ENCODE measurements at regions not wholly inside any gene's neighbourhood (a gene's known extent, or its start where the extent isn't known, plus 50 kb on each side); places are given as distances from the start of the nearest gene placed in this dataset.

DNA sequence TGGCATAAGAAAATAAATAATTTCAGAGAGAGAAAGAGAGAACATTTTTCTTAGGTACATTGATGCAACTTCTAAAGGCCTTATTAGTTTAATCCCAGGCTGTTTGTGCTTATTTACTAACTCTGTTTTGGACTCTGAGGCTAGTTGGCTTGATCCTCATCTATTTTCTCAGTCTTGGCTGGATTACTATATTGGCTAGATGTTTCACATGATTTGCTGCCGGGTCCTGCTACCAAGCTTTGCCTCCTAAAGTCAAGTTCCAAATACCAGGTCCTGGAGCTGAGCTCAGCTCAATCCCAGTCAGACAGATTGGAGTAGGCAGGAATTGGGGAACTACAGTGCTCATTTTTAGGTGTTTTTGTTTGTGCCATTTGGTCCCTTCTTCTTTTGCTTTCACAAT lies 340.8 kb downstream of the BCAT1 start:
- DNase-seq (ENCODE audit: low read depth in 4 of 4, low spot score in 3 of 4), result no peak

DNA sequence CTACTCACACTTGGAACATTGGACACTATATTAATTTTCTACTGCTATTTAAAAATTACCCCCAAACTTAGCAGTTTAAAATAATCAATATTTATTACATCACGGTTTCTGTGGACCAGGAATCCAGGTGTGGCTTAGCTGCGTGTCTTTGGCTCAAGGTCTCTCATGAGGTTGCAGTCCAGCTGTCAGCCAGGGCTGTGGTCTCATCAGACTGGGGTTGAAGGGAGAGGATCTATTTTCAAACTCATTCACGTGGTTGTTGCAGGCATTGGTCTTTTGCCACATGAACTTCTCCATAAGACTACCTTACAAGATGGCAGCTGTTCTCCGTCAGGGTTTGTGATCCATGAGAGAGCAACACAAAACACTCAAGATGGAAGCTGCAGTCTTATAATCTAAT lies 343.0 kb downstream of the BCAT1 start:
- DNase-seq (ENCODE audit: low read depth in 4 of 4, low spot score in 3 of 4), result no peak

DNA sequence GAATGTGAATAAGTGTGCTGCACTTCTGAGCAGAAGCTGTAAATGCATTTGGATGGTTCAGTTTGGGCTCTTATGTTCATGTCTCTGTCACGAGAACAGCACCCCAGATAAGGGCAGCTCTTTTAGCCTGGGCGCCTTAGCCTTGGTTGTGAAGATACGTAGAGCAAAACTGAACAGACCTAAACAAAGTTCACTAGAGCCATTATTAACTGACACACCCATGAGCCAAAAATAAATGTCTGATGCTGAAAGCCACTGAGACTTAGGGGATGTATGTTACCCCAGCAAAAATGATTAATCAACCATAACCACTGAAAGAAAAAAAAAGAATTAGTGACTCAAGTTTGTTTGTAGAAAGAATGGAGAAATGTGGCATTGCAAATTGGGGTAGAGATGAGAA lies 343.4 kb downstream of the BCAT1 start:
- no peak for DNase-seq (ENCODE audit: low read depth in 4 of 4, low spot score in 3 of 4)

DNA sequence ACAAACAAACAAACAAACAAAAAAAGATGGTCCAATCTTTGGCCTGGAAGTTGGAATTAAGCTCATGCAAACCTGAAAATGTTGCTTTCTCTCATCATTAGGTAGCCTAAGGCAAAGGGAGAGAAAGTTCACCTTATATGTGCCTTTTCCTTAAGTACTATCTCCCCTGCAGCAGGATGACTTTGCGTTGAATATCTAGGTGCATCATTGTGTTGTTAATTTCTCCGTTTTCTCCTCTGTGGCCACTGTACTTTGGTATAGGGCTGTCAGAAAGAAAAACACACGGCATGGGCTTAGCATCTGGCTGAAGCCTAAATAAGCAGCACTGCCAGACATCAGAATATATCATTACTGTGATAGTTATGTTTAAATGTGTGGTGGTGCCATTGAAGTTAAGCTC lies 345.5 kb downstream of the BCAT1 start:
- DNase-seq (ENCODE audit: low read depth in 4 of 4, low spot score in 3 of 4), result no peak

DNA sequence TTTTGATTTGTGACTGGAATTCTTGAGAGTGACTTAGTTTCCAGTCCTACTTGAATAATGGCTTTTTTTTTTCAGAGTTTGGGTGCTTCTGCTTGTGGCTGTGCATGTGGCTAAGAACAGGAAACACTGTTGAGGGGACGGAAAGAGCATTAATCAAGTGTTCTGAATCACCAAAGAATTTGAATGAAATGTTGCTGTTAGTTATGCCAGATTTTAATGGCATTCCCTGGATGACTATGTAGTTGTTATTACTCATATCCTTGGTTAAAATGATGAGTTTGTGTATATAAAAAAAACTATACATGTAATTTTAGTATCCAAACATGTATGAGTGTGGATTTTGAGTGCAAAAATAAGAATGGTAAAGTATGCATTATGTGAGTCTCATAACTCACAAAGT lies 347.9 kb downstream of the BCAT1 start:
- no peak for DNase-seq (ENCODE audit: low read depth in 4 of 4, low spot score in 3 of 4)

DNA sequence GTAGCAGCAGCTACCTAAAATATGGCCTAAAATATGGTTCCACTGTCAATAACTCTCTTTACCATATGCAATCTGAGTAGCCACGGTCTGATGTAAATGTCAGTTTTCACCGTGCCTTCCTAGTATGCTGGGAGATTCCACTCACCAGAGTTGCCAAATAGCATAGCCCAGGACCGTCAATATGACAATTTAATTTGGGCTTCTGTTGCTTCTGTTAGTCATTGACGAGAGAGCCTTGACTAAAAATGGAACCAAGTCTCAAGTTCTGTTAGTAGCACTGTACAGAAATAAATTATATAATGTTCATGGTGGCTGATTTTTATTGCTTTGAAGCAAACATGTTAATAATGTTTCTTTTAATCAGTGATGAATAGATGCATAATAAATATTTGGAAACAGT lies 348.4 kb downstream of the BCAT1 start:
- DNase-seq (ENCODE audit: low read depth in 4 of 4, low spot score in 3 of 4), result no peak

DNA sequence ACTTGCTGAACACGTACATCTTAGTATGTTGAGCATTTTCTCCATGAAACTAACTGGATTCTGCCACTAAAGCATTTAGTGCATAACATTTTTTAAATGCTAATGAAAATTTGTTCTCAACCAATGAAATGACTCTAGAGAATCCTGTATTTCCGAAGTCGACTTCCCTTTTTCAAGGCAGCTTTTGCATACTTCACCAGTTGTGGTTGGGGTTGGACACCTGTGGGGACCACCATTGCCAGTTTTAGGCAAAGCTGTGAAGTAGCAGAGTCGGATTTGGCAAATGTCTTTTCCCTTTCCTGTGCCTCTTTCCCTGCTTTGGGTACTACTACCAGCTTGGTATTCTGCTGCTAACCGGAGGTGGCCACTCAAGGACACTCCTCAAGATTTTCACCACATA lies 349.2 kb downstream of the BCAT1 start:
- DNase-seq (ENCODE audit: low read depth in 4 of 4, low spot score in 3 of 4), result no peak

DNA sequence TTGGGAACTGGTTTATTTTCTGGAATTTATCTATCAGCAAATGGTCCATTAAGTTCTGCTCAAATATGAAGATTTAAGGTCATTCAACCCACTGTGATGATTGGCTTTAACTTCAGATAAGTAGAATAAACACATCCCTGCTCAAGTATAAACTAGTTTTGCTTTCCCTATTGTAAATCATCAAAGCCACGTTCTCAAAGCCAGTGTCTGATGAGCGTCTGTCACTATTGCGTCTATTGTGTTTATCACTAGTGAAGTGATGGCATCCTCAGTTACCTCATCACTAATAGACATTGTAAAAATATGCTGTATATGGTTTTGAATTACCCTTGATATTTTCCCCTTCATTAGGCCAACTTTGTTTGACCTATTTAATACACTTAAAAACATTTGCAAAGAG lies 351.3 kb downstream of the BCAT1 start:
- no peak for DNase-seq (ENCODE audit: low read depth in 4 of 4, low spot score in 3 of 4)

DNA sequence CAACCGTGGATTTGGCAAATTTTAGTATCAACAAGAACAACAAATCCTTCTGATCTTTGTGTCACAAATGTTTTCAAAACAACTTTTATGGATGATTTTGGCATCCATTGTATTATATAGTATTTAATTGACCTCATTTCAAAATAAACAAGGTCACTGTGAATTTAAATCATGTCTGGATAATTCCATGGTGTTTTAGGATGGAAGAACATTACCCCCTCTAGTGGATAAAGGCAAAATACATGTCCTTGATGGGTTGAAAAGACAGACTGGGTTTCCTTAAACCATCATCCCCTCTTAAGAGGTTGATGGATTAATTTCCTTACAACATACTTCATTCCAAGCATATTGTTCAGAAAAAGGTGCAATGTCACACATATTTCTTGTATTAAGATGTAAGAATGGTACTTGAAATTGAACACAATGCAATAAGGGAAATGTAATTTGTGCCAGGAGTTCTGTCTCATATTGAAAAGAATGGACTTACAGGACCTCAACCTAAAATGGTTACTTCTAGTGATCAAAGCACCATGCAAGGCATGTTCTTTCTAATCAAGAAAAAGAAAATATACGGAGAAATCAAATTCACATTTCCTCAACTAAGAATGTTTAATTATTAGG lies 352.0 kb downstream of the BCAT1 start:
- DNase-seq (ENCODE audit: low read depth in 4 of 4, low spot score in 3 of 4), result peak in 3 of 4 donors; percentile 21 to 26 (median 24)

DNA sequence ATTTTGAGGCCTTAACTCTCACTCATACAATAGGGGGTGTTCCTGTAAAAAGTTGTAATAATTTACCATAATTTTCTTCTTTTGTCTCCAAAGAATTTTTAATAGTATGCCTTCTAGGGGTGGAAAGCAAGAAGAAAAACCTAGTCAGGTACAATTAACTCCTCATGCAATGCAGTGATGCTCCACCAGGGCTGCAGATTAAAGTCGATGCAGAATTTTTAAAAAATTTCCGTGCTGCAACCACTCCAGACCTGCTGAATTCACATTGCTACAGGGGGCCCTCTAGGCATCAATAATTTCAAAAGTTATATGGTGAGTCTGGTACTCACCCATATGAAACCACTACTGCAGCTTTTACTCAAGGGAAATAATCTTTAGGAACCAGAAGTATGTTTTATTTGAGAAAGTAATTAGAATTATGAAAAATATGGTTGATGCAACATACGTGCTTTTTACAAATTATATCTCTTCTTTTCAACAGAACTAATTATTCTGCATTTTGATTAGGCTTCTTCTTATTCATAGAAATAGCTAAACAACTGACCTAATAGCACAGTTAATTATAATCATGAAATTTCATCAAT lies 353.2 kb downstream of the BCAT1 start:
- DNase-seq (ENCODE audit: low read depth in 4 of 4, low spot score in 3 of 4), result no peak

DNA sequence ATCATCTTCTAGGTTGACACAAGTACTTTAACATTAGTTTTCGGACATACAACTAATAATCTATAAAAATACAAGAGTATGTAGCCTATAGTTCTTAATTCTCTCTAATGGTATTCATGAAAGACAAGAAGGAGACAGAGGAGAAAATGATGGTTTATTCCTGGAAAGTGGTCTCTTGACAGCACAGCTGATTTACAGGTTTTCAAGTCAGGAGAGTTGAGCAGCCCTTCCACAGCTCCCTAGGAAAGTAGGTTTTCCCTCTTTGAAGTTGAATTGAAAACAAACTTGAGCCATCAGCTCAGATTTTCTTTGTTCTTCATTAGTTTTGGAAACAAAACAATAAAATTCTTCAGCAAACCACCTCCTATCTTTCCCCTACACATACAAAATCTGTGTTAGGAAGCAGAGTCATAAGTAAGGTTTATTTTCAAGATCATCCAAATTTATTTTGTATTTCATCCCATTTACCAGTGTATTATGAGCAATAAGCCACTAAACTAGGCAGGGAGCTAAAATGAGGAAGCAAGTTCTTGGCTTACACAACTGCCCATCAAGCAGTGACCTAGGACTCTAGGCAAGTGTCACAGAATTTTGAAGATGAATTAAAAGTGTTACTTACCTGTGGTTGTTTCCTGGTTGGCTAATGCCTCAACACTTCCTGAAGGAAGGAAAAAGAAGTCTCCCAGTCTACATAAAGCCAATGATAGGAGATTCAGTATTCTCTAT lies 357.0 kb downstream of the BCAT1 start:
- DNase-seq (ENCODE audit: low read depth in 4 of 4, low spot score in 3 of 4), result no peak

DNA sequence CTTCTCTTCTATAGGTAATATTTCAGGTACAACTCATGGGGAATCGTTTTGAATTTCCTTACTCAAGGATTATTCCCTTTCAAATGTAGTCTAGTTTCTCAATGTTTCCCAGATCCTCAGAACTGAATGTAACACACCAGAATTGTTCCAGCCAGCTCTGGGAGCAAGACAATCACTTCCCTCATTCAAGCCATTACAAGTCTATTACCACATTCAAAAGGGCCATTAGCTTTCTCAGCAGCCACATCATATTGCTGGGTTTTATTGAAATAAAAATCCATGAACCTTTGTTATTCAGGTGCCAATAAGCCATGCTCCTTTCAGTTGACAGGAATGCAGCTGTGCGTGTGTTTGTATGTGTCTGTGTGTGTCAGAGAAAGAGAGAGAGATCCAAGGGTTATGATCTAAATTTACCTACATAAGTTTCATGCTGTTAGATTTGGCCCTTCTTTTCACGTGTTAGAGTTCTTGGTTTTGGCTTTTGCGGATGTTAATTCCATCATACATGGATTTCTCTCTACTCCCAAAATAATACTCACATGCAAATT lies 357.7 kb downstream of the BCAT1 start:
- DNase-seq (ENCODE audit: low read depth in 4 of 4, low spot score in 3 of 4), result no peak

DNA sequence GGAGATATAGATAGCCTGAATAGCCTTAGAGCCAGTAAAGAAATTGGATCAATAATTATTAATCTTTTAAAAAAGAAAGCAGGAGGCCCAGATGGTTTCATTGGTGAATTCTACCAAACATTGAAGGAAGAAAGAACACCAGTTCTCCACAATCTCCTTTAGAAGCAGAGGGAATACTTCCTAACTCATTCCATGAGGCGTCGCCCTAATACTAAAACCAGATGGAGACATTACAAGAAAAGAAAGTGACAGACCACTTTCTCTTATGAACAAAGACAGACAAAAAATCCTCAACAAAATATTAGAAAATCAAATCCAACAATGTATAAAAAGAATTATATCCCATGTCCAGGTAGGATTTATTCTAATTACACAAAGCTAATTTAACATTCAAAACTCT lies 362.6 kb downstream of the BCAT1 start:
- no peak for DNase-seq (ENCODE audit: low read depth in 4 of 4, low spot score in 3 of 4)

DNA sequence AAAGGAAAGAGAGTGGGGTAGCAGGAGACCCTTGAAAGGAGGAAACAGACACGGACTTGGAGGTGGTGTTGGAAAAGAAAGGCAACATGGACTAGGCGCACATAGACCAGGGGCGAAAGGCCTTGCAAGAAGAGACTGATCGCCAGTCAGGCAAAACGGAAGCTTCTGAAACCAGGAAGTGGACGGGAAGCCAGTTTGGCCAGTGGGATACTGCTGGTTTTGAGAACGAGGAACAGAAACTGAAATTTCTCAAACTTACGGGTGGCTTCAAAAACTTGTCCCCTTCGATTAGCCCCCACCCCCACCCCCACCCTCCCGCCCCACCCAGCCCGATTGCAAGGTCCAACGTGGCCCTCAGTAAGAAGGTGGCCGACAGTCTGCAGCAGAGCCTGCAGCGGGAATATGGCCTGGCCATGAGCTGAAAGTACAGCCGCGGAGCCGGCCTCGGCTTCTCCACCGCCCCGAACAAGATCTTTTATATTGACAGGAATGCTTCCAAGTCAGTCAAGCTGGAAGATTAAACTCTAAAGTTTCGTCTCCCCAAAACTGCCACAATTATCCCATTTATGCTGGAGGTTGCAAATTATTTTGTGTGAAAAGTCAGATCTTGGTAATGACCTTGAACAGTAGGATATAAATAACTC lies 364.7 kb downstream of the BCAT1 start:
- no peak for DNase-seq (ENCODE audit: low read depth in 4 of 4, low spot score in 3 of 4)

DNA sequence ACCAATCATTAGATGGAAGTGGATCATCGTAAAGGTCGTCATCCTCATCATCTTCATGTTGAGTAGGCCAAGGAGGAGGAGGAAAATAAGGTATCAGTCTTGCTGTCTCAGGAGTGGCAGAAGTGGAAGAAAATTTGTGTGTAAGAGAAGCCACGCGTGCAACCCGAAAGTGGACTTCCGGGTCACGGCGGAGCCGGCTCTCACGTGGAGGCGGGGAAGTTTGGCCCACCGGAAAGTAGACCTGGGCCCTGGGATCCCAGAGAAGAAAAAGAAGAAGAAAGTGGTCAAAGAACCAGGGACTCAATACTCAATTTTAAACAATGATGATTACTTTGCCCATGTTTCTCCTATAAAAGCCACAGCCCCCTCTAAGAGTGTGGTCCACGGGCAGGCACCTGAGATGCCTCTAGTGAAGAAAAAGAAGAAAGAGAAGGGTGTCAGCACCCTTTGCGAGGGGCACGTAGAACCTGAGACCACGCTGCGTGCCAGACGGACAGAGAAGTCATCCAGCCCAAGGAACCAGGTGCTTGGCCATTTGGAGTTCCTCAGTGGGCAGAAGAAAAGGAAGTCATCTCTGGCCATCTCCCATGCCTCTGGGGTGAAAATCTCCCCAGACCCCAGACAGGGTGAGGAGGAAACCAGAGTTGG lies 365.8 kb downstream of the BCAT1 start:
- no peak for DNase-seq (ENCODE audit: low read depth in 4 of 4, low spot score in 3 of 4)

DNA sequence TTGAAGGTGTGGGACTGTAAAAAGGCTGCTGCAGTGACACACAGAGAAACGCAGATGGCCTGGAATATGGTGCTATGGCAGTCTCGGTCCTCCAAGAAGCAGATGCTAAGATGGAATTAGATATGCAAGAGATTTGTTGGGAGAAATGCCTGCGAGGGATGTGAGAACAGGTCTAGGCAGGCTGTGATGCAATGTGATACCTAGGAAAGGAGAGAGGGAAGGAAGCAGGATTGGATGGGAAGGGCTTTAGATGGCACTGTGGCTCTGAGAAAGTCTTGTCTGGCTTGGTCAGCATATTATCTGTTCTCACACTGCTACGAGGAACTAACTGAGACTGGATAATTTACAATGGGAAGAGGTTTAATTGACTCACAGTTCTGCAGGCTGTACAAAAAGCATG lies 374.4 kb downstream of the BCAT1 start:
- no peak for DNase-seq (ENCODE audit: low read depth in 4 of 4, low spot score in 3 of 4)

DNA sequence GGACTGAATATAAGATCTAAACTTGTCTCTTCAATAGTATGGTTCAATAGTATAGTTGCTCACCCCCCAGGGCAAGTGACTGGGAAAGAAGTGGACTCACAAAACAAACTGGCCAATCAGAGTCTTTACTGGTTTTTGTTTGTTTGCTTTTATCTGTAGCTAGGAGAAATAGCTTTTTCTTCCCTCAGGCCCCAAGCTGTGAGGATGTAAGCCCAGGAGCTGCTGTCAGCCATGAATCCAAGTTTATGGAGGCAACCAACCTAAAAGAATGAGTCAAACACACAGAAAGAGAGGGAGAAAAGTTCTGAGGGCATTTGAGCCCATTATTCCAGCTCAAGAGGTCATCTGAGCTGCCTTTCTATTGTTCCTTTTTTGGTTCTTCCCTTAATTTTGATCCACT lies 375.3 kb downstream of the BCAT1 start:
- no peak for DNase-seq (ENCODE audit: low read depth in 4 of 4, low spot score in 3 of 4)

DNA sequence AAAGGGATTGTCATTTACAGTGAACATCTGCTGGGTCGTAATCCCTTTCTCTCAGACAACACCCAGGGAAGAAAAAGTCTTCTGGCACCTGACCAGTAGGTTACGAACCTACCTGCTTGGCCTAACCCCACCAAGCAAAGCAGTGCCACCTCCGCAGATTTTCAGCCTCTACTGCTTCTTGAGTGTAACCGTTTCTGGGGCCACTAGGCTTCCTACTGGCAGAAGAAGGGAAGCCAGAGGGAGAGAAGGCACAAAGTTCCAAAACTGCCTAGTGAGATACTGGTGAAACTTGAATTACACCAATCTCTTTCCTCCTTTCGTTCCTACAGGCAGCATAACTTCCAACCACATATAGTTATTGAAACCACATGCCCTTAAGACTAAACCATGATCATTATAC lies 383.6 kb downstream of the BCAT1 start:
- no peak for DNase-seq (ENCODE audit: low read depth in 4 of 4, low spot score in 3 of 4)

DNA sequence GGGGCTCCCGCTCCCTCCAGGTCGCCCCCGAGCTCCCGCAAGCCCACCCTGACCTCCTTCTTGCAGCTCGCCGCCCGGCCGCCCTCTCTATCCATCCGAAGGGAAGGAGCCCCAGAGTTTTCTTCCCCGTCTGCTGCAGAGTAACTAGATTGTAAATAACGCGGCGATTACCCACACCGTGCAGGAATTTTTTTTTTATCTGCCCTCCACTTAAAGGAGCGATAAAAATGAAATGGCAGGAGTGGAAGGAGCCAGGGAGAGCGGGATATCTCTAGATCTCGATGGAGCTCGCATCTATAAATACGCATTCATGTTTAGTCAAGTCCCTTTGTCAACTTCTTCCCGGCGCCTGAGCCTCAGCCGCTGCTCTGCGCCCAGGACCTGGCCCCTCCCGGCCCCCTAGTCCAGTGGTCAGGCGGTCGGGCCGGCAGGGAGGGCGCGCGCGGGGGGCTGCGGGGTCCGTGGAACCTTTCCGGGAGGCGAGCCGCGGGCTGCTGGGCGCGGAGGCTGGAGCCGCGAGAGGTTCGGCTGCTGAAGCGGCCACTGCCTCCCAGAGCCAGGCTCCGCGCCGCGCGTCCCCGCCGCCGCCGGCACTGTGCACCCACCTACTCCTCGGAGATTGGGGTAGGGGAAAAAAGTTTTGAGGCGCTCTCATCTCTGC lies 386.0 kb downstream of the BCAT1 start:
- peak in 2 of 4 donors; percentile 52 to 58 for DNase-seq (ENCODE audit: low read depth in 4 of 4, low spot score in 3 of 4)

Measured in left renal pelvis (tissue), 4 donors.